ENCODE measurements at regions not wholly inside any gene's neighbourhood (a gene's known extent, or its start where the extent isn't known, plus 50 kb on each side); places are given as distances from the start of the nearest gene placed in this dataset.

- no peak overlapping the region for H3K9ac ChIP-seq (ENCODE audit: low read depth, low read length, poor library complexity)
- peak overlapping the region; percentile 5 for H3K18ac ChIP-seq (ENCODE audit: low read length)
- peak overlapping the region; percentile 27 for H2AK5ac ChIP-seq (ENCODE audit: low read depth, low read length)
- H2BK15ac ChIP-seq (ENCODE audit: low read length): no peak overlapping the region
- no peak overlapping the region for H2AFZ ChIP-seq (ENCODE audit: low read length)
- peak overlapping the region in 1 of 2 donors; percentile 24 for H3K4me3 ChIP-seq (ENCODE audit: low read length in 2 of 2)
- H3K9me3 ChIP-seq (replicated peaks in 1 of 2; ENCODE audit: control insufficient read depth in 2 of 2, insufficient read depth in 1 of 2, low read depth in 1 of 2, low read length in 2 of 2): no peaks in the 10 kb centered on the region
- no peak overlapping the region for H3K27ac ChIP-seq (replicated peaks; ENCODE audit: low read length)
- H3K23ac ChIP-seq (ENCODE audit: low read depth, low read length, poor library complexity): no peak overlapping the region
- H3K79me1 ChIP-seq (ENCODE audit: low read depth, low read length): peaks cover 6% of the 10 kb centered on the region
- H3K4me1 ChIP-seq (ENCODE audit: control insufficient read depth in 2 of 2, insufficient read depth in 1 of 2, low read depth in 1 of 2, low read length in 2 of 2): peaks cover 3 to 13% of the 10 kb centered on the region in 2 donors
- no peak for DNase-seq (ENCODE audit: low spot score)
- H2BK12ac ChIP-seq (ENCODE audit: low read length): peak overlapping the region; percentile 84
- no peak overlapping the region for H4K8ac ChIP-seq (ENCODE audit: low read depth, low read length)
- WGBS, 2 donors (ENCODE audit: extremely low coverage in 2 of 2, insufficient read length in 2 of 2, insufficient replicate concordance in 1 of 2): no CpG with 5 or more reads among the region's 28 CpGs
- H3K4me2 ChIP-seq (ENCODE audit: insufficient read depth, low read length, poor library complexity, severe bottlenecking): no peak overlapping the region
- H2BK120ac ChIP-seq (ENCODE audit: low read depth, low read length): no peak overlapping the region
- H3K14ac ChIP-seq (ENCODE audit: low read length): no peak overlapping the region
- no peak overlapping the region for H4K91ac ChIP-seq (ENCODE audit: low read depth, low read length, poor library complexity)
- H2BK5ac ChIP-seq (ENCODE audit: low read length): peak overlapping the region; percentile 1
- no peaks in the 10 kb centered on the region for H3K36me3 ChIP-seq (replicated peaks in 1 of 2; ENCODE audit: control insufficient read depth in 2 of 2, insufficient read depth in 2 of 2, low read length in 2 of 2)
- peaks cover 0 to 42% (median 0%) of the 10 kb centered on the region in 3 experiments for H3K27me3 ChIP-seq (ENCODE audit: control insufficient read depth in 3 of 3, insufficient read depth in 3 of 3, low read depth in 1 of 3, low read length in 3 of 3)
- H3K4ac ChIP-seq (ENCODE audit: low read length): no peak overlapping the region
Measured at GRCh38 chr7:80259-81067, 111.9 kb upstream of the FAM20C start.

- H3K4me2 ChIP-seq (ENCODE audit: insufficient read depth, low read length, poor library complexity, severe bottlenecking): no peak overlapping the region
- H3K9ac ChIP-seq (ENCODE audit: low read depth, low read length, poor library complexity): no peak overlapping the region
- peak overlapping the region; percentile 80 for H2AK5ac ChIP-seq (ENCODE audit: low read depth, low read length)
- peak overlapping the region; percentile 71 for H3K4ac ChIP-seq (ENCODE audit: low read length)
- H3K4me3 ChIP-seq (ENCODE audit: low read length in 2 of 2): no peak overlapping the region
- H2BK5ac ChIP-seq (ENCODE audit: low read length): no peak overlapping the region
- H3K18ac ChIP-seq (ENCODE audit: low read length): peak overlapping the region; percentile 91
- H3K79me1 ChIP-seq (ENCODE audit: low read depth, low read length): peaks cover 6% of the 10 kb centered on the region
- no CpG with 5 or more reads among the region's 23 CpGs for WGBS, 2 donors (ENCODE audit: extremely low coverage in 2 of 2, insufficient read length in 2 of 2, insufficient replicate concordance in 1 of 2)
- no peak for DNase-seq (ENCODE audit: low spot score)
- peak overlapping the region; percentile 71 for H3K14ac ChIP-seq (ENCODE audit: low read length)
- no peak overlapping the region for H2AFZ ChIP-seq (ENCODE audit: low read length)
- H4K91ac ChIP-seq (ENCODE audit: low read depth, low read length, poor library complexity): no peak overlapping the region
- peaks cover 3 to 16% of the 10 kb centered on the region in 2 donors for H3K4me1 ChIP-seq (ENCODE audit: control insufficient read depth in 2 of 2, insufficient read depth in 1 of 2, low read depth in 1 of 2, low read length in 2 of 2)
- peak overlapping the region; percentile 100 for H4K8ac ChIP-seq (ENCODE audit: low read depth, low read length)
- peak overlapping the region; percentile 93 for H2BK12ac ChIP-seq (ENCODE audit: low read length)
- peak overlapping the region; percentile 81 for H2BK15ac ChIP-seq (ENCODE audit: low read length)
- H3K23ac ChIP-seq (ENCODE audit: low read depth, low read length, poor library complexity): peak overlapping the region; percentile 89
- H3K36me3 ChIP-seq (replicated peaks in 1 of 2; ENCODE audit: control insufficient read depth in 2 of 2, insufficient read depth in 2 of 2, low read length in 2 of 2): no peaks in the 10 kb centered on the region
- H3K27ac ChIP-seq (replicated peaks; ENCODE audit: low read length): no peak overlapping the region
- peak overlapping the region; percentile 47 for H2BK120ac ChIP-seq (ENCODE audit: low read depth, low read length)
- no peaks in the 10 kb centered on the region for H3K9me3 ChIP-seq (replicated peaks in 1 of 2; ENCODE audit: control insufficient read depth in 2 of 2, insufficient read depth in 1 of 2, low read depth in 1 of 2, low read length in 2 of 2)
- H3K27me3 ChIP-seq (ENCODE audit: control insufficient read depth in 3 of 3, insufficient read depth in 3 of 3, low read depth in 1 of 3, low read length in 3 of 3): peaks cover 0 to 47% (median 0%) of the 10 kb centered on the region in 3 experiments
Measured at GRCh38 chr7:81068-81925, 111.1 kb upstream of the FAM20C start.

GRCh38 chr7:81926-82756, 110.2 kb upstream of the FAM20C start:
- H2AK5ac ChIP-seq (ENCODE audit: low read depth, low read length): peak overlapping the region; percentile 80
- peak overlapping the region; percentile 93 for H2BK12ac ChIP-seq (ENCODE audit: low read length)
- no peak for DNase-seq (ENCODE audit: low spot score)
- no peaks in the 10 kb centered on the region for H3K36me3 ChIP-seq (replicated peaks in 1 of 2; ENCODE audit: control insufficient read depth in 2 of 2, insufficient read depth in 2 of 2, low read length in 2 of 2)
- WGBS, 2 donors (ENCODE audit: extremely low coverage in 2 of 2, insufficient read length in 2 of 2, insufficient replicate concordance in 1 of 2): no CpG with 5 or more reads among the region's 39 CpGs
- H3K79me1 ChIP-seq (ENCODE audit: low read depth, low read length): peaks cover 6% of the 10 kb centered on the region
- H3K4me2 ChIP-seq (ENCODE audit: insufficient read depth, low read length, poor library complexity, severe bottlenecking): no peak overlapping the region
- H2BK5ac ChIP-seq (ENCODE audit: low read length): peak overlapping the region; percentile 17
- H4K91ac ChIP-seq (ENCODE audit: low read depth, low read length, poor library complexity): peak overlapping the region; percentile 85
- H3K23ac ChIP-seq (ENCODE audit: low read depth, low read length, poor library complexity): peak overlapping the region; percentile 89
- peak overlapping the region; percentile 12 for H3K9ac ChIP-seq (ENCODE audit: low read depth, low read length, poor library complexity)
- peaks cover 3 to 16% of the 10 kb centered on the region in 2 donors for H3K4me1 ChIP-seq (ENCODE audit: control insufficient read depth in 2 of 2, insufficient read depth in 1 of 2, low read depth in 1 of 2, low read length in 2 of 2)
- no peaks in the 10 kb centered on the region for H3K9me3 ChIP-seq (replicated peaks in 1 of 2; ENCODE audit: control insufficient read depth in 2 of 2, insufficient read depth in 1 of 2, low read depth in 1 of 2, low read length in 2 of 2)
- H4K8ac ChIP-seq (ENCODE audit: low read depth, low read length): peak overlapping the region; percentile 100
- H2AFZ ChIP-seq (ENCODE audit: low read length): peak overlapping the region; percentile 22
- H2BK120ac ChIP-seq (ENCODE audit: low read depth, low read length): peak overlapping the region; percentile 94
- peak overlapping the region; percentile 81 for H2BK15ac ChIP-seq (ENCODE audit: low read length)
- no peak overlapping the region for H3K27ac ChIP-seq (replicated peaks; ENCODE audit: low read length)
- H3K14ac ChIP-seq (ENCODE audit: low read length): peak overlapping the region; percentile 71
- H3K27me3 ChIP-seq (ENCODE audit: control insufficient read depth in 3 of 3, insufficient read depth in 3 of 3, low read depth in 1 of 3, low read length in 3 of 3): peaks cover 0 to 49% (median 0%) of the 10 kb centered on the region in 3 experiments
- H3K4ac ChIP-seq (ENCODE audit: low read length): peak overlapping the region; percentile 71
- H3K18ac ChIP-seq (ENCODE audit: low read length): peak overlapping the region; percentile 91
- H3K4me3 ChIP-seq (ENCODE audit: low read length in 2 of 2): no peak overlapping the region

Data from neuronal stem cell (in vitro differentiated cells).